Lower lobe of right lung (tissue), 2 donors: ENCODE measurements at regions not wholly inside any gene's neighbourhood (a gene's known extent, or its start where the extent isn't known, plus 50 kb on each side); places are given as distances from the start of the nearest gene placed in this dataset.

ENCODE experiments used
- ATAC-seq, 2 donors: fragments of 200-7000 bp; cut with Tn5 transposase; one replicate each; pipeline ENCODE4 v1.9.1; 2020 to 2022; ENCODE audit warnings: mild to moderate bottlenecking in 2 of 2, moderate library complexity in 2 of 2
- DNase-seq: peaks from one replicate; pipeline ENCODE4 v3.0.0-alpha.2; 2020
- H3K27ac ChIP-seq: fragments of 200-600 bp; one replicate; pipeline ENCODE4 v1.8.0; 2022
- H3K27me3 ChIP-seq: fragments of 200-600 bp; one replicate; pipeline ENCODE4 v1.8.0; 2022; ENCODE audit warnings: low read depth
- H3K36me3 ChIP-seq: fragments of 200-600 bp; one replicate; pipeline ENCODE4 v1.8.0; 2022; ENCODE audit warnings: mild to moderate bottlenecking
- H3K4me1 ChIP-seq: fragments of 200-600 bp; one replicate; pipeline ENCODE4 v1.8.0; 2022
- H3K4me3 ChIP-seq: fragments of 200-600 bp; one replicate; pipeline ENCODE4 v1.8.0; 2022; ENCODE audit warnings: mild to moderate bottlenecking
- H3K9me3 ChIP-seq: fragments of 200-600 bp; one replicate; pipeline ENCODE4 v1.8.0; 2022
- intact Hi-C: fragments of 100-400 bp; cut with DNase I; formaldehyde crosslinking; loops from one replicate; pipeline ENCODE4 v1.11.0; 2022
- TF ChIP-seq, protein P1 (sequence below): fragments of 200-600 bp; IDR thresholded peaks from one replicate; pipeline ENCODE4 v1.8.0; 2022; ENCODE audit warnings: antibody characterized with exemption, mild to moderate bottlenecking
- donor health status: DM: no; HTN: yes; CAD: no; lungs with severe emphysema.

DNA sequence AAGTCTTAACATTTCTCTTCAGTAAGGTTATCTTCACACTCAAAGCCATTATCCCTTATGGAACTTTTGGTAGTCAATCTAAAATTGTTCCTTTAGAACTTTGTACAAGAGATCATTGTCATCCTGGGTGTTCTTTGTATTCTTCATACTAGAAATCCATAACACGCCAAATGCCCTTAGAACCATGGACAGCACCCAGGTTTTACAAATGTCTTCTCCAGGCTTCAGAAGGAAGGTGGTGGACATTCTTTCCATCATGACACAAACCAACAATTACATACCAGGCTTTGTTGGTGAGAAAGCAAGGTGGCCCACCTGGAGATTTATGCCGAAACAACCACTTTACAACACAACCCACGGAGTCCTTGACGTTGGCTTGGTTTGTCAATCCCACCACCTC lies 365.6 kb upstream of the TBX3 start:
- Histone ChIP-seq H3K27ac (no peak overlapping the region), H3K36me3 (no peaks in the 10 kb centered on the region), H3K4me1 (no peaks in the 10 kb centered on the region), H3K27me3 (no peaks in the 10 kb centered on the region), H3K9me3 (no peaks in the 10 kb centered on the region), H3K4me3 (no peak overlapping the region)
- DNase-seq, result no peak
- intact Hi-C loops, result no loop called here
- ATAC-seq, result no peak
- TF ChIP-seq, protein P1, sequence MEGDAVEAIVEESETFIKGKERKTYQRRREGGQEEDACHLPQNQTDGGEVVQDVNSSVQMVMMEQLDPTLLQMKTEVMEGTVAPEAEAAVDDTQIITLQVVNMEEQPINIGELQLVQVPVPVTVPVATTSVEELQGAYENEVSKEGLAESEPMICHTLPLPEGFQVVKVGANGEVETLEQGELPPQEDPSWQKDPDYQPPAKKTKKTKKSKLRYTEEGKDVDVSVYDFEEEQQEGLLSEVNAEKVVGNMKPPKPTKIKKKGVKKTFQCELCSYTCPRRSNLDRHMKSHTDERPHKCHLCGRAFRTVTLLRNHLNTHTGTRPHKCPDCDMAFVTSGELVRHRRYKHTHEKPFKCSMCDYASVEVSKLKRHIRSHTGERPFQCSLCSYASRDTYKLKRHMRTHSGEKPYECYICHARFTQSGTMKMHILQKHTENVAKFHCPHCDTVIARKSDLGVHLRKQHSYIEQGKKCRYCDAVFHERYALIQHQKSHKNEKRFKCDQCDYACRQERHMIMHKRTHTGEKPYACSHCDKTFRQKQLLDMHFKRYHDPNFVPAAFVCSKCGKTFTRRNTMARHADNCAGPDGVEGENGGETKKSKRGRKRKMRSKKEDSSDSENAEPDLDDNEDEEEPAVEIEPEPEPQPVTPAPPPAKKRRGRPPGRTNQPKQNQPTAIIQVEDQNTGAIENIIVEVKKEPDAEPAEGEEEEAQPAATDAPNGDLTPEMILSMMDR, result no peak

DNA sequence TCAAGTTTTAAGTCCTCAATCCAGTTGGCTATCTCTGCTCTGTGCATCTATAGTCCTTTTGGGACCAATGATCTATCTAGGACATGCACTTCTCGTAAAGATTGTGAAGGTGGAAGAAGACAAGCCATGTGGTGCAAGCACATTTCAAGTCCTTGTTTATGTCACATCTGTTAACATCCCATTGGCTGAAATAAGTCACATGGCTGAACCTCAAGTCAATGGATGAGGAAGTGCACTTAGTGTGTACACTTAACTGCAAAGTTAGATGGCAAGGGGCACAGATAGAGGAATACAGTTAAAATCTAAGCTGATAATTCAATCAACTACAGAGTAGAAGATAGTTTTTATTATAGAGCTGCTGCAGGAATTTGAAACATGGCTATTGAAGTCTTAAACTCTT lies 362.8 kb upstream of the TBX3 start:
- TF ChIP-seq, protein P1, result no peak
- H3K4me3 ChIP-seq, result no peak overlapping the region
- no peak for ATAC-seq
- intact Hi-C loops, result no loop called here
- no peak overlapping the region for H3K27ac ChIP-seq
- H3K4me1 ChIP-seq, result no peaks in the 10 kb centered on the region
- DNase-seq, result no peak
- H3K36me3 ChIP-seq, result no peaks in the 10 kb centered on the region
- H3K9me3 ChIP-seq, result no peaks in the 10 kb centered on the region
- no peaks in the 10 kb centered on the region for H3K27me3 ChIP-seq

DNA sequence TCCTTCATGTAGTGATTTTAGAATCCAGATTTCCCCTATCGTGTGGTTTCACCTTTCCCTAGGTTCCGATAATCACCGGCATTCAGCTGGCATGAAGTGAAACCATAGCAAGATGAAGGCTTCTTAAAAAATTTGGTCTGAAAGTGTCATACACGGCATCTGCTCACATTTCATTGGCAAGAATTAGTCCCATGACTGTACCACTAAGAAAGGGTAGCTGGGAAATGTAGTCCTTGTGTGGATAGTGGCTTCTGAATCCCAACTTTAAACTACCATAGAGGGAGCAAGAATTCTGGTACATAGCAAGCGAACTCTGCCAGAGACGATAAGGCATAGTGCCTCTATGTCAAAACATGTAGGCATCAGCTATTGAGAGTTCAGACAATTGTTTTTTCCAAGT lies 360.1 kb upstream of the TBX3 start:
- intact Hi-C loops, result no loop called here
- Histone ChIP-seq H3K36me3 (no peaks in the 10 kb centered on the region), H3K27ac (no peak overlapping the region), H3K4me3 (no peak overlapping the region), H3K4me1 (no peaks in the 10 kb centered on the region), H3K27me3 (no peaks in the 10 kb centered on the region), H3K9me3 (no peaks in the 10 kb centered on the region)
- no peak for DNase-seq
- no peak for ATAC-seq
- TF ChIP-seq, protein P1, result no peak

DNA sequence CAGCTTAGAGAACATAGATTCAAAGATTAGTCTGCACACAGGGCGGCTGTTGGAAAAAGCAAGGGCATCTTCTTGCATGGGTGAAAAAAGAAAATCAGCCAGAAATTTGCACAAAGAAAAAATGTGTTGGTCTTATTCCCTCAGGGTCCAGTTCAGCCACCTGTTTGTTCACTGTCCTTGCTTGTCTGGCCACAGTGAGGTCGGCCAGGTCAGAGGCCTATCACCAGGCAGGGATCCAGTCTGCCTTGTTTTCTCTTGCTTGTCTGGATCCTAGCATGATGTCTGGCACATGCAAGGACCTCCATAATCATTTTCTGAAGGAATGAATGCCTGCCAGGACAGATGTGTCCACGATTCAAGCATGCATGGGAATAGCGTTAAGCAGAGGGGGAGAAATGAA lies 359.1 kb upstream of the TBX3 start:
- H3K36me3 ChIP-seq, result no peaks in the 10 kb centered on the region
- H3K27ac ChIP-seq, result no peak overlapping the region
- ATAC-seq (no peak), DNase-seq (no peak)
- H3K4me3 ChIP-seq, result no peak overlapping the region
- no peaks in the 10 kb centered on the region for H3K9me3 ChIP-seq
- no peaks in the 10 kb centered on the region for H3K27me3 ChIP-seq
- intact Hi-C loops, result no loop called here
- TF ChIP-seq, protein P1, result no peak
- no peaks in the 10 kb centered on the region for H3K4me1 ChIP-seq

DNA sequence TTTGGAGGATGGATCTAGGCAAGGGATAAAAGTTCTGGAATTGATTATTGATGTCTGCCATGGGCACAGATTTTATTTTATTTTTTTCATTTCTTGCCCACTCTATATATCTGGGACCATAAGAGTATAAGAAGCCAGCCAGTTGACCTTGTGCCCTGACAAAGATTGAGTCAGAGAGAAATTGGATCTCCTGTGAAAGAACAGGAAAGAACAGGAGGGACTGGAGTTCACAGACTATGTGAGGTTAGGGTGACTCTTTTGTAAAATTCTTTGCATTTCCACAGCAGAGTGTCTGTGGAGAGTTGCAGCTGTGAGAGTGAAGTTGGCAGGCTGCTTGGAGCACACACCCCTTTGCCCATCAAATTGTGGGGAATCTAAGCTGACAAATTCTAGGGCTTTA lies 358.4 kb upstream of the TBX3 start:
- Histone ChIP-seq H3K36me3 (no peaks in the 10 kb centered on the region), H3K4me3 (no peak overlapping the region), H3K27me3 (no peaks in the 10 kb centered on the region), H3K9me3 (no peaks in the 10 kb centered on the region), H3K4me1 (no peaks in the 10 kb centered on the region), H3K27ac (no peak overlapping the region)
- ATAC-seq, result no peak
- TF ChIP-seq, protein P1, result no peak
- intact Hi-C loops, result no loop called here
- no peak for DNase-seq

DNA sequence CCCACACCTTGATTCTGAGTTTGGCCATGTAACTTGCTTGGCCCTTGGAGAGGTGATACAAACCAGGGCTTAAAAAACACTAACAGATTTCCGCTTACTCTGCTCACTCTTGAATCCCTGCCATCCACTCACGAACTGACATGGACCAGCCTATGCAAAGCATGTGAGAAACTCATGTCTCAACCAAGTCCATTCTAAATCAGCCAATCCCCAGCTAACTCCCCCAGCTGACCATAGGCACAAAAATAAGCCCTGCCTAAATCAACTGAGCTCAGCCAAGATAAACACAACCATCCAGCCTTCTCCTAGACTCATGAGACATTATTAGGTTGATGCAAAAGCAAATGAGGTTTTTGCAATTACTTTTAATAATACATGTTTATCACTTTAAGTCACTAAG lies 353.9 kb upstream of the TBX3 start:
- Histone ChIP-seq H3K4me3 (no peak overlapping the region), H3K9me3 (no peaks in the 10 kb centered on the region), H3K4me1 (no peaks in the 10 kb centered on the region), H3K27ac (no peak overlapping the region), H3K36me3 (no peaks in the 10 kb centered on the region), H3K27me3 (no peaks in the 10 kb centered on the region)
- ATAC-seq (no peak), DNase-seq (no peak)
- intact Hi-C loops, result no loop called here
- TF ChIP-seq, protein P1, result no peak
